GM23338 (cell line): ENCODE measurements at regions not wholly inside any gene's neighbourhood (a gene's known extent, or its start where the extent isn't known, plus 50 kb on each side); places are given as distances from the start of the nearest gene placed in this dataset.

ENCODE experiments used
- ATAC-seq: fragments of 200-7000 bp; cut with Tn5 transposase; 3 replicates; pipeline ENCODE4 v1.9.1; 2020
- DNase-seq: peaks from one replicate; pipeline ENCODE4 v3.0.0-alpha.2; 2015; ENCODE audit warnings: low spot score
- H2AFZ ChIP-seq: fragments of 200-600 bp; sonication (generic); 2 replicates; pipeline ENCODE4 v1.8.0; 2016; ENCODE audit warnings: antibody characterized with exemption, mild to moderate bottlenecking, moderate library complexity
- H3F3A ChIP-seq: fragments of 200-600 bp; sonication (generic); replicated peaks from 2 replicates; pipeline ENCODE4 v1.8.0; 2017; ENCODE audit warnings: antibody characterized with exemption, mixed run types, low read depth
- H3K27ac ChIP-seq: fragments of 200-600 bp; sonication (generic); 2 replicates; pipeline ENCODE4 v1.6.1; 2016; ENCODE audit warnings: low read depth
- H3K27me3 ChIP-seq: fragments of 200-600 bp; sonication (generic); 2 replicates; pipeline ENCODE4 v1.8.0; 2016; ENCODE audit warnings: mild to moderate bottlenecking, mixed run types, moderate library complexity; ENCODE audit not compliant: insufficient read depth
- H3K36me3 ChIP-seq: fragments of 200-600 bp; sonication (generic); 2 replicates; pipeline ENCODE4 v1.8.0; 2016; ENCODE audit warnings: mild to moderate bottlenecking; ENCODE audit not compliant: insufficient read depth
- H3K4me1 ChIP-seq: fragments of 200-600 bp; sonication (generic); 2 replicates; pipeline ENCODE4 v1.8.0; 2016; ENCODE audit warnings: mild to moderate bottlenecking, moderate library complexity; ENCODE audit not compliant: insufficient read depth
- H3K4me2 ChIP-seq: fragments of 200-600 bp; sonication (generic); 2 replicates; pipeline ENCODE4 v1.7.1; 2017; ENCODE audit warnings: mixed run types
- H3K4me3 ChIP-seq: fragments of 200-600 bp; sonication (generic); 2 replicates; pipeline ENCODE4 v1.6.1; 2016; ENCODE audit warnings: mixed run types
- H3K79me2 ChIP-seq: fragments of 200-600 bp; sonication (generic); replicated peaks from 2 replicates; pipeline ENCODE4 v1.8.0; 2017; ENCODE audit warnings: mild to moderate bottlenecking; ENCODE audit not compliant: insufficient read depth
- H3K9me2 ChIP-seq: fragments of 200-600 bp; sonication (generic); 2 replicates; pipeline ENCODE4 v1.8.0; 2017; ENCODE audit not compliant: insufficient read depth
- H4K20me1 ChIP-seq: fragments of 200-600 bp; sonication (generic); replicated peaks from 2 replicates; pipeline ENCODE4 v1.8.0; 2017; ENCODE audit warnings: mild to moderate bottlenecking; ENCODE audit not compliant: insufficient read depth
- H3K27ac Mint-ChIP-seq: 2 replicates; pipeline ENCODE4 v1.8.0; 2020; ENCODE audit warnings: inconsistent platforms, mild to moderate bottlenecking, moderate library complexity, mixed read lengths
- H3K27me3 Mint-ChIP-seq: 3 replicates; pipeline ENCODE4 v1.8.0; 2022; ENCODE audit warnings: low read depth, mild to moderate bottlenecking, moderate library complexity, mixed read lengths, inconsistent platforms; ENCODE audit not compliant: insufficient read depth, poor library complexity
- H3K36me3 Mint-ChIP-seq: 3 replicates; pipeline ENCODE4 v1.8.0; 2021; ENCODE audit warnings: low read depth, mild to moderate bottlenecking, inconsistent platforms, moderate library complexity, mixed read lengths
- H3K4me1 Mint-ChIP-seq: 3 replicates; pipeline ENCODE4 v1.8.0; 2020; ENCODE audit warnings: mild to moderate bottlenecking, inconsistent platforms, mixed read lengths
- H3K4me3 Mint-ChIP-seq: 3 replicates; pipeline ENCODE4 v1.8.0; 2021; ENCODE audit warnings: moderate library complexity, mild to moderate bottlenecking, inconsistent platforms, mixed read lengths
- H3K9me3 Mint-ChIP-seq: 3 replicates; pipeline ENCODE4 v1.8.0; 2020; ENCODE audit warnings: moderate library complexity, mild to moderate bottlenecking, inconsistent platforms, mixed read lengths
- CREB1 ChIP-seq: fragments of 250-450 bp; sonication (Bioruptor Pico); IDR thresholded peaks from 2 replicates; pipeline ENCODE4 v1.5.0; 2020; ENCODE audit warnings: low read depth, mild to moderate bottlenecking, moderate library complexity
- EZH2 ChIP-seq: fragments of 200-600 bp; sonication (generic); IDR thresholded peaks from one replicate; pipeline ENCODE4 v1.8.0; 2017; ENCODE audit warnings: antibody characterized with exemption, mild to moderate bottlenecking, low read depth; ENCODE audit not compliant: unreplicated experiment
- EZH2phosphoT487 ChIP-seq: fragments of 200-600 bp; sonication (generic); IDR thresholded peaks from one replicate; pipeline ENCODE4 v1.8.1; 2018; ENCODE audit warnings: antibody characterized with exemption; ENCODE audit not compliant: unreplicated experiment
- JUNB ChIP-seq: IDR thresholded peaks from one replicate; pipeline ENCODE4 v1.6.1; 2016; ENCODE audit warnings: antibody characterized with exemption; ENCODE audit not compliant: unreplicated experiment
- NANOG ChIP-seq: IDR thresholded peaks from 2 replicates; pipeline ENCODE4 v1.6.1; 2016; ENCODE audit warnings: antibody characterized with exemption, borderline replicate concordance
- POLR2AphosphoS5 ChIP-seq: IDR thresholded peaks from 2 replicates; pipeline ENCODE4 v1.6.1; 2016; ENCODE audit warnings: antibody characterized with exemption, low read depth
- STAT1 ChIP-seq: IDR thresholded peaks from one replicate; pipeline ENCODE4 v1.6.1; 2016; ENCODE audit warnings: antibody characterized with exemption; ENCODE audit not compliant: unreplicated experiment
- ZNF114 ChIP-seq: fragments of 250-450 bp; sonication (Bioruptor Pico); IDR thresholded peaks from 2 replicates; pipeline ENCODE4 v1.5.0; 2020; ENCODE audit warnings: mild to moderate bottlenecking, moderate library complexity
- ZNF331 ChIP-seq: fragments of 250-450 bp; sonication (Bioruptor Pico); IDR thresholded peaks from 2 replicates; pipeline ENCODE4 v1.5.0; 2020; ENCODE audit warnings: low read depth, mild to moderate bottlenecking, moderate library complexity
- TF ChIP-seq, protein P1 (sequence below): IDR thresholded peaks from one replicate; pipeline ENCODE4 v1.6.1; 2018; ENCODE audit warnings: antibody characterized with exemption; ENCODE audit not compliant: unreplicated experiment
- TF ChIP-seq, protein P2 (sequence below): IDR thresholded peaks from 2 replicates; pipeline ENCODE4 v1.6.1; 2016; ENCODE audit warnings: antibody characterized with exemption
- TF ChIP-seq, protein P3 (sequence below): fragments of 250-450 bp; sonication (Bioruptor Pico); IDR thresholded peaks from 2 replicates; pipeline ENCODE4 v1.5.0; 2020; ENCODE audit warnings: mild to moderate bottlenecking, moderate library complexity
- TF ChIP-seq, protein P4 (sequence below), 2 experiments: fragments of 200-600 bp in 1 of 2; sonication (generic) in 1 of 2; conservative IDR thresholded peaks; 2 replicates each; pipeline versions ENCODE4 v1.5.1 to v1.6.1; 2016 to 2017; ENCODE audit warnings: antibody characterized with exemption in 2 of 2, low read depth in 2 of 2, mild to moderate bottlenecking in 2 of 2, moderate library complexity in 1 of 2

DNA sequence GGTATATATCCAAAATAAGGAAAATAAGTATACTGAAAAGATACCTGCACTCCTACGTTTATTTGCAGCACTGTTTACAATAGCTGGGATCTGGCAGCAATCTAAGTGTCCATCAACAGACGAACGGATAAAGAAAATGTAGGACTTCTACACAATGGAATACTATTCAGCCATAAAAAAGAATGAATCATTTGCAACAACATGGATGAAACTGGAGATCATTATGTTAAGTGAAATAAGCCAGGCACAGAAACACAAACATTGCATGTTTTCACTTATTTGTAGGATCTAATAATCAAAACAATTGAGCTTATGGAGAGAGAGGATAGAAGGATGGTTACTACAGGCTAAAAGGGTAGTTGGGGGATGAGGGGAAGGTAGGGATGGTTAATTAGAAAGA is 494.0 kb downstream of the UQCRFS1 start:
- H3K9me3 Mint-ChIP-seq = no peaks in the 10 kb centered on the region; the same call in 2 of the 3 replicates
- no peaks in the 10 kb centered on the region for H3K9me2 ChIP-seq
- no peaks in the 10 kb centered on the region; the same call in 1 of the 2 replicates for H4K20me1 ChIP-seq
- TF ChIP-seq, protein P1, sequence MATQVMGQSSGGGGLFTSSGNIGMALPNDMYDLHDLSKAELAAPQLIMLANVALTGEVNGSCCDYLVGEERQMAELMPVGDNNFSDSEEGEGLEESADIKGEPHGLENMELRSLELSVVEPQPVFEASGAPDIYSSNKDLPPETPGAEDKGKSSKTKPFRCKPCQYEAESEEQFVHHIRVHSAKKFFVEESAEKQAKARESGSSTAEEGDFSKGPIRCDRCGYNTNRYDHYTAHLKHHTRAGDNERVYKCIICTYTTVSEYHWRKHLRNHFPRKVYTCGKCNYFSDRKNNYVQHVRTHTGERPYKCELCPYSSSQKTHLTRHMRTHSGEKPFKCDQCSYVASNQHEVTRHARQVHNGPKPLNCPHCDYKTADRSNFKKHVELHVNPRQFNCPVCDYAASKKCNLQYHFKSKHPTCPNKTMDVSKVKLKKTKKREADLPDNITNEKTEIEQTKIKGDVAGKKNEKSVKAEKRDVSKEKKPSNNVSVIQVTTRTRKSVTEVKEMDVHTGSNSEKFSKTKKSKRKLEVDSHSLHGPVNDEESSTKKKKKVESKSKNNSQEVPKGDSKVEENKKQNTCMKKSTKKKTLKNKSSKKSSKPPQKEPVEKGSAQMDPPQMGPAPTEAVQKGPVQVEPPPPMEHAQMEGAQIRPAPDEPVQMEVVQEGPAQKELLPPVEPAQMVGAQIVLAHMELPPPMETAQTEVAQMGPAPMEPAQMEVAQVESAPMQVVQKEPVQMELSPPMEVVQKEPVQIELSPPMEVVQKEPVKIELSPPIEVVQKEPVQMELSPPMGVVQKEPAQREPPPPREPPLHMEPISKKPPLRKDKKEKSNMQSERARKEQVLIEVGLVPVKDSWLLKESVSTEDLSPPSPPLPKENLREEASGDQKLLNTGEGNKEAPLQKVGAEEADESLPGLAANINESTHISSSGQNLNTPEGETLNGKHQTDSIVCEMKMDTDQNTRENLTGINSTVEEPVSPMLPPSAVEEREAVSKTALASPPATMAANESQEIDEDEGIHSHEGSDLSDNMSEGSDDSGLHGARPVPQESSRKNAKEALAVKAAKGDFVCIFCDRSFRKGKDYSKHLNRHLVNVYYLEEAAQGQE = no peak
- no peak for TF ChIP-seq POLR2AphosphoS5
- TF ChIP-seq, protein P2, sequence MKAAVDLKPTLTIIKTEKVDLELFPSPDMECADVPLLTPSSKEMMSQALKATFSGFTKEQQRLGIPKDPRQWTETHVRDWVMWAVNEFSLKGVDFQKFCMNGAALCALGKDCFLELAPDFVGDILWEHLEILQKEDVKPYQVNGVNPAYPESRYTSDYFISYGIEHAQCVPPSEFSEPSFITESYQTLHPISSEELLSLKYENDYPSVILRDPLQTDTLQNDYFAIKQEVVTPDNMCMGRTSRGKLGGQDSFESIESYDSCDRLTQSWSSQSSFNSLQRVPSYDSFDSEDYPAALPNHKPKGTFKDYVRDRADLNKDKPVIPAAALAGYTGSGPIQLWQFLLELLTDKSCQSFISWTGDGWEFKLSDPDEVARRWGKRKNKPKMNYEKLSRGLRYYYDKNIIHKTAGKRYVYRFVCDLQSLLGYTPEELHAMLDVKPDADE = no peak
- TF ChIP-seq CREB1 (CRISPR knock-in tag) = no peak
- no peak for TF ChIP-seq EZH2
- TF ChIP-seq EZH2phosphoT487 = no peak
- TF ChIP-seq ZNF331 (CRISPR knock-in tag) = no peak
- TF ChIP-seq JUNB = no peak
- TF ChIP-seq, protein P3, sequence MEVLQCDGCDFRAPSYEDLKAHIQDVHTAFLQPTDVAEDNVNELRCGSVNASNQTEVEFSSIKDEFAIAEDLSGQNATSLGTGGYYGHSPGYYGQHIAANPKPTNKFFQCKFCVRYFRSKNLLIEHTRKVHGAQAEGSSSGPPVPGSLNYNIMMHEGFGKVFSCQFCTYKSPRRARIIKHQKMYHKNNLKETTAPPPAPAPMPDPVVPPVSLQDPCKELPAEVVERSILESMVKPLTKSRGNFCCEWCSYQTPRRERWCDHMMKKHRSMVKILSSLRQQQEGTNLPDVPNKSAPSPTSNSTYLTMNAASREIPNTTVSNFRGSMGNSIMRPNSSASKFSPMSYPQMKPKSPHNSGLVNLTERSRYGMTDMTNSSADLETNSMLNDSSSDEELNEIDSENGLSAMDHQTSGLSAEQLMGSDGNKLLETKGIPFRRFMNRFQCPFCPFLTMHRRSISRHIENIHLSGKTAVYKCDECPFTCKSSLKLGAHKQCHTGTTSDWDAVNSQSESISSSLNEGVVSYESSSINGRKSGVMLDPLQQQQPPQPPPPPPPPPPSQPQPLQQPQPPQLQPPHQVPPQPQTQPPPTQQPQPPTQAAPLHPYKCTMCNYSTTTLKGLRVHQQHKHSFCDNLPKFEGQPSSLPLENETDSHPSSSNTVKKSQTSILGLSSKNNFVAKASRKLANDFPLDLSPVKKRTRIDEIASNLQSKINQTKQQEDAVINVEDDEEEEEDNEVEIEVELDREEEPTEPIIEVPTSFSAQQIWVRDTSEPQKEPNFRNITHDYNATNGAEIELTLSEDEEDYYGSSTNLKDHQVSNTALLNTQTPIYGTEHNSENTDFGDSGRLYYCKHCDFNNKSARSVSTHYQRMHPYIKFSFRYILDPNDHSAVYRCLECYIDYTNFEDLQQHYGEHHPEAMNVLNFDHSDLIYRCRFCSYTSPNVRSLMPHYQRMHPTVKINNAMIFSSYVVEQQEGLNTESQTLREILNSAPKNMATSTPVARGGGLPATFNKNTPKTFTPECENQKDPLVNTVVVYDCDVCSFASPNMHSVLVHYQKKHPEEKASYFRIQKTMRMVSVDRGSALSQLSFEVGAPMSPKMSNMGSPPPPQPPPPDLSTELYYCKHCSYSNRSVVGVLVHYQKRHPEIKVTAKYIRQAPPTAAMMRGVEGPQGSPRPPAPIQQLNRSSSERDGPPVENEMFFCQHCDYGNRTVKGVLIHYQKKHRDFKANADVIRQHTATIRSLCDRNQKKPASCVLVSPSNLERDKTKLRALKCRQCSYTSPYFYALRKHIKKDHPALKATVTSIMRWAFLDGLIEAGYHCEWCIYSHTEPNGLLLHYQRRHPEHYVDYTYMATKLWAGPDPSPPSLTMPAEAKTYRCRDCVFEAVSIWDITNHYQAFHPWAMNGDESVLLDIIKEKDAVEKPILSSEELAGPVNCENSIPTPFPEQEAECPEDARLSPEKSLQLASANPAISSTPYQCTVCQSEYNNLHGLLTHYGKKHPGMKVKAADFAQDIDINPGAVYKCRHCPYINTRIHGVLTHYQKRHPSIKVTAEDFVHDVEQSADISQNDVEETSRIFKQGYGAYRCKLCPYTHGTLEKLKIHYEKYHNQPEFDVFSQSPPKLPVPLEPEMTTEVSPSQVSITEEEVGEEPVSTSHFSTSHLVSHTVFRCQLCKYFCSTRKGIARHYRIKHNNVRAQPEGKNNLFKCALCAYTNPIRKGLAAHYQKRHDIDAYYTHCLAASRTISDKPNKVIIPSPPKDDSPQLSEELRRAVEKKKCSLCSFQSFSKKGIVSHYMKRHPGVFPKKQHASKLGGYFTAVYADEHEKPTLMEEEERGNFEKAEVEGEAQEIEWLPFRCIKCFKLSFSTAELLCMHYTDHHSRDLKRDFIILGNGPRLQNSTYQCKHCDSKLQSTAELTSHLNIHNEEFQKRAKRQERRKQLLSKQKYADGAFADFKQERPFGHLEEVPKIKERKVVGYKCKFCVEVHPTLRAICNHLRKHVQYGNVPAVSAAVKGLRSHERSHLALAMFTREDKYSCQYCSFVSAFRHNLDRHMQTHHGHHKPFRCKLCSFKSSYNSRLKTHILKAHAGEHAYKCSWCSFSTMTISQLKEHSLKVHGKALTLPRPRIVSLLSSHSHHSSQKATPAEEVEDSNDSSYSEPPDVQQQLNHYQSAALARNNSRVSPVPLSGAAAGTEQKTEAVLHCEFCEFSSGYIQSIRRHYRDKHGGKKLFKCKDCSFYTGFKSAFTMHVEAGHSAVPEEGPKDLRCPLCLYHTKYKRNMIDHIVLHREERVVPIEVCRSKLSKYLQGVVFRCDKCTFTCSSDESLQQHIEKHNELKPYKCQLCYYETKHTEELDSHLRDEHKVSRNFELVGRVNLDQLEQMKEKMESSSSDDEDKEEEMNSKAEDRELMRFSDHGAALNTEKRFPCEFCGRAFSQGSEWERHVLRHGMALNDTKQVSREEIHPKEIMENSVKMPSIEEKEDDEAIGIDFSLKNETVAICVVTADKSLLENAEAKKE (CRISPR knock-in tag) = no peak
- no peak for TF ChIP-seq ZNF114 (CRISPR knock-in tag)
- no peak for TF ChIP-seq STAT1
- TF ChIP-seq, protein P4, sequence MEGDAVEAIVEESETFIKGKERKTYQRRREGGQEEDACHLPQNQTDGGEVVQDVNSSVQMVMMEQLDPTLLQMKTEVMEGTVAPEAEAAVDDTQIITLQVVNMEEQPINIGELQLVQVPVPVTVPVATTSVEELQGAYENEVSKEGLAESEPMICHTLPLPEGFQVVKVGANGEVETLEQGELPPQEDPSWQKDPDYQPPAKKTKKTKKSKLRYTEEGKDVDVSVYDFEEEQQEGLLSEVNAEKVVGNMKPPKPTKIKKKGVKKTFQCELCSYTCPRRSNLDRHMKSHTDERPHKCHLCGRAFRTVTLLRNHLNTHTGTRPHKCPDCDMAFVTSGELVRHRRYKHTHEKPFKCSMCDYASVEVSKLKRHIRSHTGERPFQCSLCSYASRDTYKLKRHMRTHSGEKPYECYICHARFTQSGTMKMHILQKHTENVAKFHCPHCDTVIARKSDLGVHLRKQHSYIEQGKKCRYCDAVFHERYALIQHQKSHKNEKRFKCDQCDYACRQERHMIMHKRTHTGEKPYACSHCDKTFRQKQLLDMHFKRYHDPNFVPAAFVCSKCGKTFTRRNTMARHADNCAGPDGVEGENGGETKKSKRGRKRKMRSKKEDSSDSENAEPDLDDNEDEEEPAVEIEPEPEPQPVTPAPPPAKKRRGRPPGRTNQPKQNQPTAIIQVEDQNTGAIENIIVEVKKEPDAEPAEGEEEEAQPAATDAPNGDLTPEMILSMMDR (conservative IDR thresholded peaks at IDR 0.05; ENCODE audit: low read depth in 2 of 2) = no peak
- no peak for TF ChIP-seq NANOG
- ATAC-seq = no peak
- no peak overlapping the region for H3K27ac Mint-ChIP-seq
- peaks cover 7% of the 10 kb centered on the region for H3K27me3 Mint-ChIP-seq
- H3K4me1 Mint-ChIP-seq = peaks cover 4% of the 10 kb centered on the region; the same call in 1 of the 3 replicates
- no peaks in the 10 kb centered on the region for H3K27me3 ChIP-seq
- no peak overlapping the region for H3K4me3 ChIP-seq
- peaks cover 9% of the 10 kb centered on the region for H3K36me3 ChIP-seq
- H3K4me3 Mint-ChIP-seq = no peak overlapping the region
- no peaks in the 10 kb centered on the region for H3K79me2 ChIP-seq
- H2AFZ ChIP-seq = no peak overlapping the region
- H3K4me1 ChIP-seq = no peaks in the 10 kb centered on the region
- no peaks in the 10 kb centered on the region for H3F3A ChIP-seq
- no peak overlapping the region for H3K27ac ChIP-seq
- DNase-seq = no peak
- H3K4me2 ChIP-seq = no peak overlapping the region
- H3K36me3 Mint-ChIP-seq = peaks cover 41% of the 10 kb centered on the region
